GM18868 (cell line): ENCODE measurements at regions not wholly inside any gene's neighbourhood (a gene's known extent, or its start where the extent isn't known, plus 50 kb on each side); places are given as distances from the start of the nearest gene placed in this dataset.

Experiments
- ATAC-seq: cut with Tn5 transposase; IDR thresholded peaks from one replicate; pipeline ENCODE4 v1.9.1; 2021; ENCODE audit warnings: mild to moderate bottlenecking, moderate library complexity; ENCODE audit not compliant: unreplicated experiment

GRCh38 chr2:16263241-16263890 lies 323.0 kb downstream of the MYCN start:
- ATAC-seq = no peak

GRCh38 chr2:16262526-16263178 lies 322.3 kb downstream of the MYCN start:
- no peak for ATAC-seq

GRCh38 chr2:16261791-16262190 lies 321.4 kb downstream of the MYCN start:
- ATAC-seq = no peak

GRCh38 chr2:16261071-16261470 lies 320.7 kb downstream of the MYCN start:
- no peak for ATAC-seq

GRCh38 chr2:16260041-16260830 lies 319.9 kb downstream of the MYCN start:
- ATAC-seq = no peak

- no peak for ATAC-seq
These were observed 318.7 kb downstream of the MYCN start for GRCh38 chr2:16259010-16259409.

- no peak for ATAC-seq
These were observed 318.0 kb downstream of the MYCN start for GRCh38 chr2:16258350-16258749.

GRCh38 chr2:16257322-16258028 lies 317.1 kb downstream of the MYCN start:
- ATAC-seq = no peak

GRCh38 chr2:16256601-16257321 lies 316.4 kb downstream of the MYCN start:
- no peak for ATAC-seq

GRCh38 chr2:16255120-16255519 lies 314.8 kb downstream of the MYCN start:
- ATAC-seq = no peak

GRCh38 chr2:16254356-16254965 lies 314.1 kb downstream of the MYCN start:
- ATAC-seq = no peak

- no peak for ATAC-seq
These were observed 312.9 kb downstream of the MYCN start for GRCh38 chr2:16253291-16253690.

GRCh38 chr2:16252891-16253290 lies 312.5 kb downstream of the MYCN start:
- no peak for ATAC-seq

GRCh38 chr2:16252251-16252650 lies 311.9 kb downstream of the MYCN start:
- ATAC-seq = no peak

GRCh38 chr2:16251511-16252225 lies 311.3 kb downstream of the MYCN start:
- ATAC-seq = no peak

GRCh38 chr2:16250886-16251285 lies 310.5 kb downstream of the MYCN start:
- no peak for ATAC-seq

- no peak for ATAC-seq
These were observed 310.1 kb downstream of the MYCN start for GRCh38 chr2:16250466-16250865.

GRCh38 chr2:16250056-16250425 lies 309.7 kb downstream of the MYCN start:
- ATAC-seq = no peak

GRCh38 chr2:16249246-16250055 lies 309.1 kb downstream of the MYCN start:
- no peak for ATAC-seq
